GM10248 (cell line): ENCODE measurements at regions not wholly inside any gene's neighbourhood (a gene's known extent, or its start where the extent isn't known, plus 50 kb on each side); places are given as distances from the start of the nearest gene placed in this dataset.
A peak's percentile ranks its signal among the peaks of the same experiment; 100 is the strongest.

Experiments
- CTCF ChIA-PET: fragments of 300-600 bp; sonication (Branson Sonifier 250); formaldehyde crosslinking; extraction: SDS; loops from one replicate; lab custom pipeline; 2021; ENCODE audit warnings: antibody characterized with exemption; lab: Yijun Ruan, JAX
- POLR2A ChIA-PET: fragments of 350-650 bp; sonication (Branson Sonifier 250); formaldehyde crosslinking; extraction: SDS; loops from one replicate; lab custom pipeline; 2020; ENCODE audit warnings: antibody characterized with exemption; lab: Yijun Ruan, JAX
- DNase-seq: peaks from one replicate; pipeline ENCODE4 v3.0.0; 2012; ENCODE audit errors: extremely low spot score
- CTCF ChIP-seq: IDR thresholded peaks from 2 replicates; pipeline ENCODE4 v1.5.1; 2012; ENCODE audit warnings: mild to moderate bottlenecking, low read depth; ENCODE audit errors: extremely low read depth, missing control alignments, control extremely low read depth

DNA sequence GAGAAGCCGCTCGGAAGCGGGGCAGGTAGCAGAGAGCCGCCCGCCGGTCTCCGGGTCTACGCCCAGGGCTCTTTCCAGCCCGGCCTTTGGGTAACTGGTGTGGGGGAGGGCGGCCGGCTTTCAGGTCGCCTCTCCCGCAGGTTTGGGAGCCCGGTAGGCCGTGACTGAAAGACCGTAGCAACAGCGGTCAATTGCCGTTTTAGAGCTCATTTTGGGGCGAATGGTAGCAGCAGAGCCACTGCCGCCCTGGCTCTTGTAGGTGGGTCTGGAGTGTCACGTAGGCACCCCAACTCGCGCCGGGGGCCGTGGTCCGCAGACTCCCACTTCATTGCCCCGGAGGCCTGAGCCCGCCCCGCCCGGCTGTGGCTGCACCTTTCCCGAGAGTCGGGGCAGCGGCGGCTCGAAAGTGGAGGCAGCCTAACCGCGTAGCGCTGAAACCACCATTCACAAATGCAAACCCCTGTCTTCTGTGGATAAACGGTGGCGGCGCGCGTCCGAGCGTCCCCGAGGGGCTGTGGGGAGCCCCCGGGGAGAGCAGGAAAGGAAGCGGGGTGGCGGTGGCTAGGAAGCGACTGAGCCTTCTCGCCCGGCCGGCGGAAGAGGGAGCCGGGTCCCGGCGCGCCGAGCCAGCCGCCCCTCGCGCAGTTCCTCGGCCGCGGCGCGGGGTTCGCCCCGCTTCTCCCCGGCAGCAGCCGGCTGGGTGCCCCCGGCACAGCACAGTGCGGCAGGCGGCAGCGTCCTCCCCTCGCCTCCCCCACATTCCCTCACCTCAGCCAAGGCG lies 2185.1 kb upstream of the TENM3 start:
- POLR2A ChIA-PET, result no interaction called here
- CTCF ChIA-PET, result no interaction called here
- TF ChIP-seq CTCF, result no peak
- DNase-seq, result peak; percentile 48

DNA sequence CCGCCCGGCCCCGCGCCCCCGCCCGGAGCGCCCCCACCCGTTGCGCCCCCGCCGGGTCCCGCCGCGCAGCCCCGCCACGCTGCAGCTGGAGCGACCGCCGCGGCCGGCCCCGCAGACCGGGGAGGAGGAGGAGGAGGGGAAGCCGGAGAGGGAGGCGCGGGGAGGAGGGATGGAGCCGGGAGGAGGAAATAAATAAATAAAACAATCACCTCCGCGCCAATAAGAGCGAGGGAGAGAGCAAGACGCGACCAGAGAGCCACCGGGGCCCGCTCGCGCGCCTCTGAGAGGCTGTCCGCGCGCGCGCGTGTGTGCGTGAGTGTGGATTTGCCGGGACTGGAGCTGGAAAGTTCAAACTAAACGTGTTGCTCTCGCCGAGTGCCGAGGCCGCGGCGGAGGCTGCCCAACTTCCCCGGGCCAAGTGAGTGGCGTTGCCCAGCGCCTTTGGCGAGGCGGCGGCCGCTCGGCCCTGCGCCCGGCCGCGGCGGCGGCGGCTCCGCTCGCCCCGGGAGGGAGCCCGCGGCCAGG lies 2184.4 kb upstream of the TENM3 start:
- ChIA-PET POLR2A (no interaction called here), CTCF (no interaction called here)
- DNase-seq, result peak; percentile 54
- TF ChIP-seq CTCF, result no peak

GRCh38 chr4:180059216-180059881 lies 2183.9 kb upstream of the TENM3 start:
- TF ChIP-seq CTCF, result no peak
- peak; percentile 32 for DNase-seq
- POLR2A ChIA-PET, result no interaction called here
- CTCF ChIA-PET, result no interaction called here

DNA sequence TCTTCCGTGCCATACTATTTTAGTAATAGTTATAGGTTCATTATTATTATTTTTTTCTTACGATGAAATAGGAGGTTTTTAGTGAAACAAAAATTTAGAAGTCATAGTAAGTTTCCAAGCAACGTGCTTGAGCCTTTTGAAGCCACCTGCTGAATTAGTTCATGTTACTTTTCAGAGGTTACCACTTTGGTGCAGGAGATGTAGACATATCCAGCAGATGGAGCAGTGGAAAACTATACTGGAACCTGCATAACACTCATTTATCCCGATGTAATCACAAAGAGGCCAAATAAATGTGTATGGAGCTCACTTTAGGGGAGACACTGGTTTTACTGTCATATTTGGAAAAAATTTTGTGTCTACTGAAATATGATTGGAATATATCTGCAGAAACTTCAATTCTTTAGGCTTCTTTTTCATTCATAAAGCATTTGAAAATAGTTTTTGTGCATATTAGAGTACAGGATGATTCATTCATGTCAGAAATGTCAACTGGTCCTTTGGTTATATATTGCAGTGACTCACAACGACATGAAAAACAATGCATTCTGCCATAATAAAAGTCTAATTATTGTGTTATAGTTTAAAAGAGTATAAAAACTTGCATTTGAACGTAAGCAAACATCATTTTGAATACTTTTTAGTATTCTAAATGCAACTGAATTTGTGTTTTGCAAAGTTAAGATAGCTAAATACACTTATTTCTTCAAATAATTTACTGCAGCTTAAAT lies 2182.9 kb upstream of the TENM3 start:
- no peak for TF ChIP-seq CTCF
- no peak for DNase-seq
- CTCF ChIA-PET, result no interaction called here
- POLR2A ChIA-PET, result no interaction called here

GRCh38 chr4:180081072-180081471 lies 2162.1 kb upstream of the TENM3 start:
- no peak for DNase-seq
- ChIA-PET POLR2A (no interaction called here), CTCF (interaction anchor here (1.2 kb wide), 1 partner anchor 10 kb away, joined by 3 read pairs; no protein-coding TSS in a partner anchor)
- TF ChIP-seq CTCF, result no peak

- DNase-seq, result no peak
- ChIA-PET CTCF (no interaction called here), POLR2A (no interaction called here)
- no peak for TF ChIP-seq CTCF
Measured at GRCh38 chr4:180084561-180084960, 2158.6 kb upstream of the TENM3 start.
